SU-DHL-6 (cell line): ENCODE measurements at regions not wholly inside any gene's neighbourhood (a gene's known extent, or its start where the extent isn't known, plus 50 kb on each side); places are given as distances from the start of the nearest gene placed in this dataset.

Experiments used
- H2AFZ ChIP-seq: fragments of 200-600 bp; sonication (generic); 2 replicates; pipeline ENCODE4 v1.6.1; 2014; ENCODE audit warnings: low read depth, mild to moderate bottlenecking, moderate library complexity, mixed read lengths, antibody characterized with exemption, low read length; ENCODE audit not compliant: severe bottlenecking
- H3F3A ChIP-seq: fragments of 200-600 bp; shearing (Covaris generic); 2 replicates; pipeline ENCODE4 v1.6.0; 2016; ENCODE audit warnings: antibody characterized with exemption, mild to moderate bottlenecking; ENCODE audit not compliant: insufficient read depth
- H3K27ac ChIP-seq: fragments of 200-600 bp; sonication (generic); 2 replicates; pipeline ENCODE4 v1.5.1; 2016; ENCODE audit warnings: low read depth, mild to moderate bottlenecking, low read length, moderate library complexity, mixed read lengths
- H3K27me3 ChIP-seq: fragments of 200-600 bp; sonication (generic), shearing (Covaris generic); 2 replicates; pipeline ENCODE4 v1.6.0; 2014; ENCODE audit warnings: mild to moderate bottlenecking, low read length
- H3K36me3 ChIP-seq: fragments of 200-600 bp; sonication (generic); 2 replicates; pipeline ENCODE4 v1.6.1; 2014; ENCODE audit warnings: mild to moderate bottlenecking, low read length, mixed read lengths
- H3K4me2 ChIP-seq: fragments of 300-600, 200-600 bp; shearing (Covaris generic), sonication (generic); 2 replicates; pipeline ENCODE4 v1.6.0; 2014; ENCODE audit warnings: low read length, low read depth, mild to moderate bottlenecking; ENCODE audit not compliant: poor library complexity, severe bottlenecking
- H3K4me3 ChIP-seq: fragments of 200-600 bp; sonication (generic); 2 replicates; pipeline ENCODE4 v1.5.1; 2014; ENCODE audit warnings: antibody characterized with exemption, low read length, mild to moderate bottlenecking, mixed read lengths; ENCODE audit not compliant: insufficient read depth, poor library complexity, severe bottlenecking
- H3K79me2 ChIP-seq: fragments of 200-600 bp; sonication (generic); 2 replicates; pipeline ENCODE4 v1.6.1; 2014; ENCODE audit warnings: mild to moderate bottlenecking, low read length, moderate library complexity; ENCODE audit not compliant: insufficient read depth
- H3K9ac ChIP-seq: fragments of 200-600 bp; sonication (generic); 2 replicates; pipeline ENCODE4 v1.7.0; 2014; ENCODE audit warnings: mild to moderate bottlenecking, low read length
- H3K9me2 ChIP-seq: fragments of 200-600 bp; sonication (generic); replicated peaks from 2 replicates; pipeline ENCODE4 v1.6.1; 2014; ENCODE audit warnings: low read length; ENCODE audit not compliant: insufficient read depth
- H3K9me3 ChIP-seq: fragments of 200-600 bp; sonication (generic); 2 replicates; pipeline ENCODE4 v1.6.1; 2014; ENCODE audit warnings: low read length, mixed read lengths; ENCODE audit not compliant: insufficient read depth
- H4K20me1 ChIP-seq: fragments of 200-600 bp; sonication (generic); 2 replicates; pipeline ENCODE4 v1.6.1; 2014; ENCODE audit warnings: low read depth, mild to moderate bottlenecking, antibody characterized with exemption, low read length, moderate library complexity, mixed read lengths
- CTCF ChIP-seq: fragments of 200-600 bp; sonication (generic); IDR thresholded peaks from one replicate; pipeline ENCODE4 v1.5.1; 2017; ENCODE audit warnings: antibody characterized with exemption, mild to moderate bottlenecking, low read length, moderate library complexity; ENCODE audit not compliant: insufficient read depth, poor library complexity, severe bottlenecking
- EZH2phosphoT487 ChIP-seq: fragments of 200-600 bp; sonication (generic), shearing (Covaris generic); conservative IDR thresholded peaks from 2 replicates; pipeline ENCODE4 v1.6.1; 2018; ENCODE audit warnings: mild to moderate bottlenecking, antibody characterized with exemption, low read length, moderate library complexity, mixed read lengths

- no peaks in the 10 kb centered on the region for H3K9me2 ChIP-seq
- H4K20me1 ChIP-seq: no peaks in the 10 kb centered on the region
- TF ChIP-seq CTCF: no peak
- TF ChIP-seq EZH2phosphoT487: no peak
- no peaks in the 10 kb centered on the region for H3K27me3 ChIP-seq
- no peak overlapping the region for H3K4me3 ChIP-seq
- H3K9ac ChIP-seq: no peak overlapping the region
- no peaks in the 10 kb centered on the region for H3K79me2 ChIP-seq
- no peaks in the 10 kb centered on the region for H3K9me3 ChIP-seq
- H2AFZ ChIP-seq: no peak overlapping the region
- no peaks in the 10 kb centered on the region for H3F3A ChIP-seq
- H3K27ac ChIP-seq: no peak overlapping the region
- H3K4me2 ChIP-seq: no peak overlapping the region
- H3K36me3 ChIP-seq: no peaks in the 10 kb centered on the region
These were observed 272.9 kb downstream of the TMEM38B start for GRCh38 chr9:105967248-105967647.

GRCh38 chr9:105967797-105968196, 273.5 kb downstream of the TMEM38B start:
- no peaks in the 10 kb centered on the region for H3F3A ChIP-seq
- no peaks in the 10 kb centered on the region for H3K36me3 ChIP-seq
- TF ChIP-seq EZH2phosphoT487: no peak
- no peak for TF ChIP-seq CTCF
- no peak overlapping the region for H3K4me3 ChIP-seq
- no peaks in the 10 kb centered on the region for H3K9me2 ChIP-seq
- H3K27ac ChIP-seq: no peak overlapping the region
- no peak overlapping the region for H3K9ac ChIP-seq
- H3K79me2 ChIP-seq: no peaks in the 10 kb centered on the region
- H2AFZ ChIP-seq: no peak overlapping the region
- no peaks in the 10 kb centered on the region for H3K27me3 ChIP-seq
- H3K4me2 ChIP-seq: no peak overlapping the region
- no peaks in the 10 kb centered on the region for H4K20me1 ChIP-seq
- no peaks in the 10 kb centered on the region for H3K9me3 ChIP-seq

GRCh38 chr9:105968811-105969466, 274.6 kb downstream of the TMEM38B start:
- Histone ChIP-seq H3K27ac (no peak overlapping the region), H3K9me2 (no peaks in the 10 kb centered on the region), H3K79me2 (no peaks in the 10 kb centered on the region), H3K27me3 (no peaks in the 10 kb centered on the region), H2AFZ (no peak overlapping the region), H3F3A (no peaks in the 10 kb centered on the region), H3K4me3 (no peak overlapping the region), H4K20me1 (no peaks in the 10 kb centered on the region), H3K4me2 (no peak overlapping the region), H3K36me3 (no peaks in the 10 kb centered on the region), H3K9ac (no peak overlapping the region), H3K9me3 (no peaks in the 10 kb centered on the region)
- no peak for TF ChIP-seq EZH2phosphoT487
- no peak for TF ChIP-seq CTCF
